Activated CD8-positive, alpha-beta memory T cell treated with anti-CD3 and anti-CD28 coated beads for 24 hours (primary cell): ENCODE measurements at regions not wholly inside any gene's neighbourhood (a gene's known extent, or its start where the extent isn't known, plus 50 kb on each side); places are given as distances from the start of the nearest gene placed in this dataset.
"Not testable (repeated sequence)": the region's sequence is repeated elsewhere in the genome, so short reads cannot be mapped to it uniquely, and the experiment has no call there.

Source experiments
- DNase-seq: peaks from one replicate; pipeline ENCODE4 v3.0.0-alpha.2; 2020

DNA sequence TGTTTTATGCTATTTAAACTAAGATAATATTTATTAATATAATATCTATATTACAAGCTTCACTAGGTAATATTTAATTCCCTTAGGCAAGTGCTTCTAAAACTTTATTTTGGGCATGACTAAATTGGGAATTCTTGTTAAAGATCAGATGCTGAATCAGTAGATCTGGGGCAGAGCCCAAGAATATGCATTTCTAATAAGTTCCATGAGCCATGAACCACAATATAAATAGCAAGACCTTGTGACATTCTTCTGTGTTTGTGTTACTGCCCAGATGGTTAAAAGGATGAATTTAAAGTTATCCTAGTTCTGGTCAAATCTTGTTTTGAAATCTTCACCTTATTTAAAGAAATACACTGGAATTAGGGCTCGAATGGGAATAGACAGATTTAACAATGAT is 258.4 kb upstream of the CACNA2D1 start:
- no peak for DNase-seq

DNA sequence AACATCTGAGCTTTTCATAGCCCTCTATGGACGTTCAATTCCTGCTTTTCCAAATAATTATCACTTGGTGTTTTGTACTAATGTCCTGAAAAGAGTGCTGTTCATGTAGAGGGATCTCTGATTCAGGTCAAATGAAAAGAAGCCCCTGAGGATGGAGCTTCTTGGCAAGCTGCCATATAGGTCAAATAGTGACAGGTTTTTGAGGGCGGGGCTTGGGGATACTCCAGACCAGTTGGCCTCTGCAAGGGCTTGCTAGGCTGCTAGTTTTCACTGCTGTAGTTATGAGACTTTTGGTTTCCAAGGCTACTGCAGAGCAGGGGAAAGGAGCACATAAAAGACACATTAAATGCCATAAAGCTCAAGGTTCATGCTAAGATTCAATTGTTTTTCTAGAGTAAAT is 257.2 kb upstream of the CACNA2D1 start:
- no peak for DNase-seq

DNA sequence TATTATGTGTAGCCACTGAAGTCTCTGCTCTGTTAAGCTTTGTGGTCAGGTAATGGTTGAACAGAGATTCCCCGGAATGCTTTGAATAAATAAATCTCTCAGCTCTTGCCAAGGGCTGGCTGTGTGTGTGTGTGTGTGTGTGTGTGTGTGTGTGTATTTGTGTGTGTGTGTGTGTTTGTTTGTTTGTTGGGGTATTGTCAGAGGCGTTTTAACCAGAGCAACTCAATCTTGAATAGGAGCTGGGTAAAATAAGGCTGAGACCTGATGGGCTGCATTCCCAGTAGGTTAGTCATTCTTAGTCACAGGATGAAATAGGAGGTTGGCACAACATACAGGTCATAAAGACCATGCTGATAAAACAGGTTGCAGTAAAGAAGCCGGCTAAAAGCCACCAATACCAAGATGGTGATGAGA is 256.2 kb upstream of the CACNA2D1 start:
- DNase-seq: no peak

DNA sequence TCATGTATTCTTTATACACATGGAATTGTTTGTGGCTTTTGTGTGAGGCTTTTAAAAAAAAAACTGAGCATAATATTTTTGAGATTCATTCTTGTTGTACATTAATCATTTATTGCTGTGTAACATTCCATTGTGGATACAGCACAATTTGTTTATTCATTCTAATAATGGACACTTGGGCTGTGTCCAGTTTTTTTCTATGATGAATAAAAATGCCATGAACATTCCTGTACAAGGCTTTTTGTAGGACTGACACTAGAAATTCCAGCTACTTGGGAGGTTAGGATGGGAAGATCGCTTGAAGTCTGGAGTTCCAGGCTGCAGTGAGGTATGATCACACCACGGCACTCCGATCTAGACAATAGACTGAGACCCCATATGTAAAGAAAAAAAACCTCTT is 254.3 kb upstream of the CACNA2D1 start:
- no peak for DNase-seq

DNA sequence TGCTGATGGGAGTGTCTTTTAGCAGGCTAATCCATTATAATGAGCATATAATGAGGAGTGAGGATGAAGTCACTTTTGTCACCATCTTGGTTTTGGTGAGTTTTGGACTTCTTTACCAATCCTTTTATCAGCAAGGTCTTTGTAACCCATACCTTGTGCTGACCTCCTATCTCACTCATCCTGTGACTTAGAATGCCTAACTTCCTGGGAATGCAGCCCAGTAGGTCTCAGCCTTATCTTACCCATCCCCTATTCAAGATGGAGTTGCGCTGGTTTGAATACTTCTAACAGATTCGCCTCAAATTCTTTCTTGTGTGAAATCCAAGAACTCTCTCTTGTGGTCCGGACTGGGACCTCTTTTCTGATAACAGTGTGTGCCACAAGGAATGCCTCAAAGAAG is 253.1 kb upstream of the CACNA2D1 start:
- no peak for DNase-seq

DNA sequence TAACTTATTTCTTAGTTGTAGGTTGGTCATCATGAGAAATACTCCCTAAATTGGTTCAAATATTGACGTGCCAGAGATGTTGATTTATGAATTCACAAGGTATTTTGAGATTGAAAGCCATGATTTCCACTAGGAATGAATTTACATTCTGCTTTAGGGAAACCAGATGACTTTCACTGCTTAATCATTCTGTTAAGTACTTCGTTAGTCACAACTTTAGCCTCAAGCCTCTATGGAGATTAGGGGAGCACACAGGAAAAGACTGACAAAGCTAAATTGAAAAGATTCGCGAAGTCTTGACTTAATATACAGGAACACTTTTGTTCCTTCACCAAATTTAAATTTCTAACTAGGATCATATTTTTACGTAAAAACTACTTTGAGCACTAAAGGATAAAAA is 250.4 kb upstream of the CACNA2D1 start:
- DNase-seq: no peak

DNA sequence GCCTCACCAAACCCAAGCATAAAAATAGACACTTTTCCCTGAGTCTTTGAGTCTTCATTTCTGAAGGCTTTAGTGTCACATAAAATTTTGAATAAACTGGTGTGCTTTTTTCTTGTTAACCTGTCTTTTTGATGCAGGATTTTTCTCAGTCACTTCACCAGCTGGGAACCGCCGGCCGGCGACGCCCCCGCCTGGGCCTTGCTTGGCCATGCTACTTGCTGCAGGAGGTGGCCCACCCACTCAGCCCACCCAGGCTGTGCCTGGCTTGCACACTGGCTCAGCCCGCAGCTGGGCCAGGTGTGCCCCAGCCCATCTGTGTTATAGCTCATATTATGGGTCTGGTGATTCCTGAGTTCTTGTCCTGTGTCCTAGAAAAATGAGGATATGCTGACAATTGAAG is 247.4 kb upstream of the CACNA2D1 start:
- DNase-seq: no peak

DNA sequence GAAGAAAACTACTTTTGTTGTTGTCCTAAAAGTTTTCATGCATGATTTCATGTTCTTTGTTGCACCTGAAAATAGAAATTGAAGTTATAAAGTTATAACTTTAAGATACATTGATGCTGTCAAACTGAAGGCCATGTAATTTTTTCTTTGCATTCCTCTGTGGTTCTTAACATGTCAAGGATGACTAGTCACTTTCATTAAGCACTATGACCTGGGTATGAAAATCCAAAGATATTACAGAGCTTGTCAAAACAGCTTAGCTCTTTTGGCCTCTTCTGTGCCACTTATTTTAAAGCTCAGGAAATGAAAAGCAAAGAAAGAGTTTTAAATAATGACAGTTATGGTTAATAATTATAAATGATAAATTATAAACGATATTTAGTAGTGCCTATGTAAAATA is 241.6 kb upstream of the CACNA2D1 start:
- no peak for DNase-seq

DNA sequence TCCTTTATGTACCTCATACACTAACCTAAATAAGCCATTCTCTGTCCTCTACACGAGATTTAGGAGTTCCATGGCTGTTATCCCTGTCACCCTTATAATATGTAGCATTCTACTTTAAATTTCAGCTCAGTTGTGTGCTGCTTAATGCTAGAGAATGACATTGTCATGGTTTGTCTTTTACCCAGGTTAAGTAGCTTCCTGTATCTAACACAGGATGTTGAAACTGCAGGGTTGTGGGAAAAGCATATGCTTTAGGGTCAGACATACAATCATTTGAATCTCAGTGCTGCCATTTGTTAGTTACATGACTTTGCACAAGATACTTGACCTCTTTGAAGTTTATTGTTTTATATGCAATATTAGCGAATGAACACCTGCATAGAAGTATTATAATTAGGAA is 235.1 kb upstream of the CACNA2D1 start:
- DNase-seq: no peak

DNA sequence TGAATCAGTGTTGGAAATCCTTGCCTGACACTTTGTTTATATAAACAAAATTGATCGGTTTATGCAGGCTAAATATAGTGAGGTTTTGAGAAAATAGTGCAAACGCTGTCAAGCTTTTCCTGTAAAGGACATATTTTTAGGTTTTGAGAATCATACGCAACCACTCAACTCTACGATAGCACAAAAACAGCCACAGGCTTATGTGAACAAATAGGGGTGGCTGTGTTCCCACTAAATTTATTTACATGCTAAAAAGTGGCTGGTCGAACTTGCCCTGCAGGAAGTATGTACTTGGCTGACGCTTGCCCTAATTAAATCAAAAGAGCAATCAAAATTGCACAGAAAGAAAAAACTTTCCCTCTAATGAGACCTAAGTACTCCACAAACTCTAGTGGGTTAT is 234.7 kb upstream of the CACNA2D1 start:
- DNase-seq: no peak

DNA sequence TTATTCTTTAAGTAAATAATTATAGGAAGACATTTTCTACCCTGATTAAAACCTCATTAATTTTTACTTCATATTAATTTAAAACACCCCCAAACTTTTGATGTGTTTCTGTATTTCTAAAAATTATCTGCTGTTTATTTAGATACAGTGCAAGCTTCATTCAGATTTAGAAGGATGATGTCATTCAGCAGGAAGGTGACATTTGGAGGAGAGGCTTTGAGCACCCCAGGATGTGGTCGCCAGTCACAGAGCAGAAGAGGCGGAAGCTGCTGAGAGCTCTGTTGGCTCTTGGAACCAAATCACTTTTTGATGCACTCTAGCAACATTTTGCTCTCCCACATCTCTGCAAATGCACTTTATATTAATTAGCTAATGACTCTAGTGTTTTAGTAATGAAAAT is 233.9 kb upstream of the CACNA2D1 start:
- peak; percentile 60 for DNase-seq

DNA sequence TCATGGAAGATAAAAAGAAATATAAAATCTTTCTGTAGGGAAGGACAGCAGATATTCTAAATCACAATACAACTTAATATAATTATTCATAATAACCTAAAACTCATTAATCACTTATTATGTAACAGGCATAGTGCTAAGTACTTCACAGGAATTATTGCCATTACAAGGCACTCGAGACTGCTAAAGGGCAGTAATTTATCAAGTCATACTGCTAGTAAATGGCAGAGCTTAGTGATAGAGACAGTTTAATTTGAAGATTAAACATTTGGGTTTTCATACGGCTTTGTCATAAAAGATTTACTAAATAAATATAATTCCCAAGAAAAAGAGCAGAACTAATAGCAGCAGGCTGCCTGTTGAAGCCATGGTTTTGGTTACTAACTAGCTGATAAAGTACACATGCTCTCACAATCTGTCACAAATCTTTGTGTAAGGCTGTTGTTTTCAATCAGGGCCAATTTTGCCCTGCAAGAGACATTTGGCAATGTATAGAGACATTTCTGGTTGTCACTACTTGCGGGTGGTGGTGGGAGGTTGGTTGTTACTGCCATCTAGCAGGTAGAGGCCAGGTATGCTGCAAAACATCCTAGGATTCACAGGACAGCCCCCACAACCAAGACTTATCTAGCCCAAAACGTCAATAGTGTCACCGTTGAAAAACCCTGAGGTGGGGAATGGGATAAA is 233.3 kb upstream of the CACNA2D1 start:
- DNase-seq: no peak

DNA sequence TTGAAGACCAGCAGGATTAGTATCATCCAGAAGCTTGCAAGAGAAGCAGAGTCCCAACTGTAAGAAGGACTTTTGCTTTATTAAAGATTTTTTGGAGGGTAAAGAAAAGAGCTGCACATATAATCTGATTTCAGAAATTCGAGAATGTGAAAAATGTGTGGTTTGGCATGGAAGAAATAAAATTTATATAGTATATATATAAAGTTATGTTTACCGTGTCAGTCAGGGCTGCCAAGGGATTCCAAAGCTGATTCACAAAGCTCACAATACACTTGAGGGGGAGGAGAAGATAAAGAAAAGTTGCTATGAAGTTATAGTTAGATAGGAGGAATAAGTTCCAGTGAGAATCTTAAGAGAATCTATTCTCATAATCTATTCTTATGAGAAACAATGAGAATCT is 231.8 kb upstream of the CACNA2D1 start:
- no peak for DNase-seq

DNA sequence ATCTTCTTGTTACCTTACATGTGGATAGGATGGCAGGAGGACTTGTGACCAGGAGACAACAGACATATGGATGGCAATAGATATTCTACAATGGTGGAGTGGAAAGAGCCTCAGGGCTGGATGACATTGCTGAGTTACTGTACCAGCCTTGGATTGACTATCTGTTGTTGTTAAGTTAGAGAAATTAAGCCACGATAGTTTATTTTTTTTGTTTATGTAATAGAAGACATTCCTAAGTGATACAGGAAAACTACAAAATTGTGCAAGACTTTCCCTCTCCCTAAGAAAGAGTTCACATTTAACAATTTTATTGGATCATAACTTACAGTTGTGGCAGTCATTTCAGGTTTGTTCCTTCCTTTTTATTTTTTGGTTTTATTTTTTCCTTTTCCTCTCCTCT is 230.7 kb upstream of the CACNA2D1 start:
- no peak for DNase-seq

DNA sequence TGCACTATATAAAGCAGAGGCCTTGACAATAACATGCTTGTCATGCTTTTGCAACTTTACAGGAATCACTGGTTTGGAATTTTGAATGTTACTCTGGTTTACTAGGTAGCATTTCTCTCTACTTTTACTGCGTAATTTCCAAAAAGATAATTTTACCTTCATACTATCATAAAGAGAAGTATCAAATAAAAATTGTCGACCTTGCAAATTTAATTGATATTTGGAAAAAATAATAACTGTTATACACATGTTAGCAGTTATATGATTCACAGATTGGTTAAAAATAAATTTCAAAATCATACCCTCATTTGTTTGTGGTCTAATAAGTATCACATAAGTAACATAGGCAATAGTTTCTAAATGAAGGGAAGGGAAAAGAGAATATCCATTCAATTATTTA is 228.5 kb upstream of the CACNA2D1 start:
- no peak for DNase-seq

DNA sequence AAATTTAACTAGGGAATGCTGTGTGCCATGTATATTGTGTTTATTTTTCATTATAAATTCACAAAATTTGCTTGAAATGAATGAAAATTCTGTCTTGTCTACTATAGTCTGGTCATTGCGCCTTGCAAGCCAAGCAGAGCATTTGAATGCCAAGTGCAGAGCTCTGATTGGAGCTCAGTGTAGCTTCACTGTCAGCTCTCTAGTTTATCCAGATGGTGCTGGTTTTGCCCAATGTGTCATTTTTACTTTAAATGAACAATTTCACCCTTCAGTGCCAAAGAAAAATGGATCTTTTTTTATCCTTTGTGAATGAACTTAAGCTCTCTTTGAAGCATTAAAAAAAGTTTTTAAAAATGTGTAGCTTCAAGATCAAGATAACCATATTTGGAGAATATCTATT is 225.6 kb upstream of the CACNA2D1 start:
- no peak for DNase-seq

DNA sequence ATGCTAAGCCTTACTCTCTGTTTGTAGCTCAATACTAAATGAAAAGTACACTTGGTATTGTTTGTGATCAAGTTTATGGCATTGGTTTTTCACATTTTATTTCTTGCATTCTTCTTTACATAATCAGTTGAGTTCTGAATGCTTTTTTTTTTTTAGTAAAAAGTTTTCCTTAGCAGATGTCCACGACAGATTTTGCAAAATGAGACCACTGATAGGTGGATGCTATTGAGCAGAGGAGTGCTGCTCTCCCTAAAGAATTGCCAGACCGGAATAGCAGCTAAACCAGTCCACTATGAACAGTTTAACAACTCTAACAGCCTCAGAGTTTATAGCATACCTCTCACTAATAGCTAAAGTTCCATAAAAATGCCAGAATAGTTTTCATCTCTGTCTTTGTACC is 225.1 kb upstream of the CACNA2D1 start:
- DNase-seq: no peak

DNA sequence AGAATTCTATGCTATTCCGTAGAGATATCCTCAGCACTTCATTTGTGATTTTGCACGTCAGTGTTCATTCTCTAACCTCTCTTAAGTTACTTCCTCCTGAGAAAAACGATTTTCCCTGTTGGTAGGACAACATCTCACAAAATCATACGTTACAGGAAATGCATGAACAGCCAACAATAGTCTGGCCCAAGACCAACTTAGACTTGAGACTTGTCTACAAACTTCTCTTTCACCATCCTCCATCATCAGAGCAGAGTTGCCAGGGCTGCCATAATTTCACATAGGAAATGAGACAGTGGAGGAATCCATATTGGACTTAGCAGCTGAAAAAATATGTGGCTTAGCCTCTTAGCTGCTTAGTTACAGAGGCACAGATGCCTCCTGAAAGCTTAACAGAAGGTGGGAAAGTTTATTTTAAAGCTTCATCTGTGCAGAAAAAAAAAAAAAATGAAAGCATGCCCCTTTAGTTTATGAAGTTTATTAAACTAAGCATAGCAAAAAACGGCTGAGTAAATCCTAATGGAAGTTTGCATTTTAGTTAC is 222.5 kb upstream of the CACNA2D1 start:
- no peak for DNase-seq

DNA sequence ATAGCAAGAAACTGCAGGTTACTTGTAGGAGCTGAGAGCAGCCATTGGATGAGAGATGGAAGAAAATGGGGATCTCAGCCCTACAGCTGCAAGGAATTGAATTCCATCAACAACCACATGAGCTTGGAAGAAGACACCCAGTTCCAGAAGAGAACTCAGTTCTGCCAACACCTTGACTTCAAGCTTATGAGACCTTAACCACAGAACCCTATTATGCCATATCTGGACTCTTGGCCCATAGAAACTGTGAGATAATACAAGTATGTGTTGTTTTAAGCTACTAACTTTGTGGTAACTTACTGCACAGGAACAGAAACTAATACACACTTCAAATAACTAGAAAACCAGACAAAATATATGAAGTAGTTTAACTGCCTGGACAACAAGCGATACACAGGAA is 212.4 kb upstream of the CACNA2D1 start:
- DNase-seq: no peak

DNA sequence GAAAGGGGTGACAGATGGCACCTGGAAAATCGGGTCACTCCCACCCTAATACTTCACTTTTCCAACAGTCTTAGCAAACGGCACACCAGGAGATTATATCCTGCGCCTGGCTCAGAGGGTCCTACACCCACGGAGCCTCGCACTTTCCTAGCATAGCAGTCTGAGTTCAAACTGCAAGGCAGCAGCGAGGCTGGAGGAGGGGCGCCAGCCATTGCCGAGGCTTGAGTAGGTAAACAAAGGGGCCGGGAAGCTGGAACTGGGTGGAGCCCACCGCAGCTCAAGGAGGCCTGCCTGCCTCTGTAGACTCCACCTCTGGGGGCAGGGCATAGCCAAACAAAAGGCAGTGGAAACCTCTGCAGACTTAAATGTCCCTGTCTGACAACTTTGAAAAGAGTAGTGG is 206.5 kb upstream of the CACNA2D1 start:
- DNase-seq: not testable (repeated sequence)

DNA sequence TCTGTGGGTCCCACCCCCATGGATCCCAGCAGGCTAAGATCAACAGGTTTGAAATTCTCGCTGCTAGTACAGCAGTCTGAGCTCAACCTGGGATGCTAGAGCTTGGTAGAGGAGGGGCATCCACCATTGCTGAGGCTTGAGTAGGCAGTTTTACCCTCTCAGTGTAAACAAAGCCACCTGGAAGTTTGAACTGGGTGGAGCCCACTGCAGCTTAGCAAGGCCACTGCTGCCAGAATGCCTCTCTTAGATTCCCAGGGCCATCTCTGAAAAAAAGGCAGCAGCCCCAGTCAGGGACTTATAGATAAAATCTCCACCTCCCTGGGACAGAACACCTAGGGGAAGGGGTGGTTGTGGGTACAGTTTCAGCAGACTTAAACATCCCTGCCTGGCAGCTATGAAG is 190.0 kb upstream of the CACNA2D1 start:
- DNase-seq: no peak

DNA sequence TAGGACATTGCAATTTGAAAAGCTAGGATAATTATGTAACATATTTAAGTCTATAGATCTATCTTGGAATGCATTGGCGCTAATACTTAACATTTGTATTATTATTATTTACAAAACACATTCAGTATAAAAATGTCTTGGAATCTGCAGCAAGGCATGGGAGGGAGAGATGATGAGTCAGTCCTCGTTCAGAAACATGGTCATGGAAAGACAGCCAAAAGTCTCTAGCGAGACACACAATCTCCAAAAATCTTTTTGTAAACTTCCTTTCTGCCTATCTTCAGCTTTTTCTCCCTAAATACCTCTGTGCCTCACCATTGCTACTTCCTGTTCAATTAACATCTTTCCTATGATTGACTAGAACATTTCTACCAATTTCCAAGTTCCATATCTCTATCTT is 188.4 kb upstream of the CACNA2D1 start:
- no peak for DNase-seq

DNA sequence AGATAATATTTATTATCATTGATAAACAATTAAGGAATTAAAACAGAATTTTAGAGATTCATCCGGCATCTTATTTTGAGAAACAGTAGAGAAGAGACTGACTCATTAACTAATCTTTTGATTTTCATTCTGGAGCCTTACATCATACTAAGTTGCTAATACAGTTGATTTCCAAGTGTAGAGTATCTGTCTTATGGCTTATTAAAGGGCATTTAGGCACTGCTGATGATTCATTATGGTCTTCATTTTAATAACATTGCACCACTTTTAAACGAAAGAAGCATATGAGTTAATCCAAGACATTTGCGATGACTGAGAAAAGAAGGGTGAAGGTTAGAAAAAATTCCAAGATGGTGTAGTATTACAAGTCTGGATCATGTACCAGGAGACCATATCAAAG is 186.0 kb upstream of the CACNA2D1 start:
- no peak for DNase-seq

DNA sequence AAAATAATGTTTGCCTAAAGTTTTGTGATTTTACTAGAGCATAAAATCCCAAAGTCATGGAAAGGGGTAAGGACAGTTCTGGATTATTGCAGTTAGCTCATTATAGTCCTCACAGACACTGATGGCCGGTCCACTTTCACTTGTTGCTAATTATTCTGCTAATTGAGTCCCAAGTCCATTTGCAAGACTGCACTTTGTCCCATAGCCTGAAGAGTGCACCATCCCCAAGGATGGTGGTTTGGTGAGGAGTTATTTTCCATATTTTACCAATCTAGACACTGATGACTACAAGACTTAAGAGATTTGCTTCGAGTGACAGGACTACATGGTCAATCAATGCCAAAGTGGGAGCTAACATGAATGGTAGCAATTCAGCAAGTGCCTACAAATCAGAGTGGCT is 181.8 kb upstream of the CACNA2D1 start:
- DNase-seq: no peak

DNA sequence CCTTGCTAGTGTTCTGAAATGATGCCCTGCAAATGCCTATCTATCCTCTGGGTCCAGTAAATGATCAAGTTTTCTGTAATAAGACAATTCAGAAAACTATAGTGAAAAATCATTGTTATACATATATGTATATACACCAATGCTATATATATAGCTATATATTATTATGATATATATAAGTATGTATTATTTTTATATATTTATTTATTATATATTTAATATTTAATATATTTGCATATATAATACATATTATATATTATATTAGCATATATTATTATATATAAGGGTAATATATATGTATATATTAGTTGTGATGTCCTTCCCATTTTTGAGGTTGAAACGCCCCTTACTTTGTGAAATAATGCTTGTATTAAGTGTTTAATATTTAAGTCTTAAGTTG is 181.4 kb upstream of the CACNA2D1 start:
- DNase-seq: no peak

DNA sequence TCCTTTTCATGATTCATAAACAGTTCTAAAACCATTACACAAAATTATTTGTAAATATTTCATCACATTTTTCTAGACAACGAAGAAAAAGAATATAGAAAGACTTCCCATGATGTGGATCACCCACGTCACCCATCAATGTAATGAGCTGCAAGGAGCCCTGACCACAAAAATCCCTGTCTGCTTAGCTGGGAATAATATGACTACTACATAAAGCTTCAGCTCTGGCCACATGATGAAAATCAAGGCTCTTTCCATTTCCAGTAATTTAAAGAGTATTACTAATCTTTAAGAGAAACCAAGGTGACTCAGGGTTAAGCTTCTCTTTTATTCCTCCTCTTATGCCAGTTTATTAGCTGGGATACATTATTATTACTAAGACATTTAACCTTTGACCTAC is 180.8 kb upstream of the CACNA2D1 start:
- no peak for DNase-seq
